ENCODE measurements at regions not wholly inside any gene's neighbourhood (a gene's known extent, or its start where the extent isn't known, plus 50 kb on each side); places are given as distances from the start of the nearest gene placed in this dataset.

GRCh38 chr11:109838026-109838425 lies 255.2 kb upstream of the ZC3H12C start:
- intact Hi-C loops (cut with micrococcal nuclease; ENCODE audit: unreplicated experiment), result no loop called here
- CTCF ChIA-PET, result no interaction called here

DNA sequence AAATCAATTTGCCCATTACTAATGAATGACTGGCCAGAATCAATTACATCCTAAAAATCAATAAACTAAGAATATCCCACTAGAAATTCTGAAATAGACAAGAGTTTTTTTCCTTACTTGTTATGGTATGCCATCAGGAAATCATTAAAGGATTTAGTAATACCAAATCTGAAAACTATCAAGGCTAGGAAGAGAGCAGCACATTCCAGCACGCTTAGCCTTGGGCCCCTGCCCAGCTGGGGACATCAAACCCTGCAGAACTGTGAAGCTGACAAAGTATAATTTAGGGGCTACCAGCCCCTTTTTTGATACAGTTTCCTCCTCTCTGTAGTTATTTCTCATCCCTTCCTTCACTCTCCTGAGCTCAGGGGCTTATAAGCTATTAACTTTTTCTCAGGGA lies 247.8 kb upstream of the ZC3H12C start:
- ATAC-seq (no peak), DNase-seq (ENCODE audit: low read depth, low spot score) (no peak)
- no peaks in the 10 kb centered on the region; the same call in 1 of the 2 replicates for H3K27me3 ChIP-seq (ENCODE audit: control insufficient read depth, insufficient read depth, low read length)
- no peaks in the 10 kb centered on the region for H3K4me1 ChIP-seq (ENCODE audit: control insufficient read depth, insufficient read depth, low read length)
- H3K27ac ChIP-seq (ENCODE audit: low read length), result no peak overlapping the region
- POLR2A ChIA-PET, result no interaction called here
- no peaks in the 10 kb centered on the region for H3K36me3 ChIP-seq (ENCODE audit: control insufficient read depth, insufficient read depth, low read length)
- H3K9me3 ChIP-seq (ENCODE audit: control insufficient read depth, insufficient read depth, low read depth, low read length), result no peaks in the 10 kb centered on the region
- H3K4me3 ChIP-seq (ENCODE audit: low read depth in 2 of 2, low read length in 2 of 2), result no peak overlapping the region
- in situ Hi-C loops (cut with HindIII; ENCODE audit: low pct_unique_long_range_greater_than_20kb, low sequenced_read_pairs), result no loop called here
- BruUV-seq (replicated peaks), result no TSS peak
- CTCF ChIA-PET, result no interaction called here
- intact Hi-C loops (cut with micrococcal nuclease; ENCODE audit: unreplicated experiment), result no loop called here
- TF ChIP-seq SIN3A (IDR thresholded peaks at IDR 0.05; ENCODE audit: borderline replicate concordance, insufficient read depth, low read depth, low read length), result no peak
- TF ChIP-seq, protein P1, sequence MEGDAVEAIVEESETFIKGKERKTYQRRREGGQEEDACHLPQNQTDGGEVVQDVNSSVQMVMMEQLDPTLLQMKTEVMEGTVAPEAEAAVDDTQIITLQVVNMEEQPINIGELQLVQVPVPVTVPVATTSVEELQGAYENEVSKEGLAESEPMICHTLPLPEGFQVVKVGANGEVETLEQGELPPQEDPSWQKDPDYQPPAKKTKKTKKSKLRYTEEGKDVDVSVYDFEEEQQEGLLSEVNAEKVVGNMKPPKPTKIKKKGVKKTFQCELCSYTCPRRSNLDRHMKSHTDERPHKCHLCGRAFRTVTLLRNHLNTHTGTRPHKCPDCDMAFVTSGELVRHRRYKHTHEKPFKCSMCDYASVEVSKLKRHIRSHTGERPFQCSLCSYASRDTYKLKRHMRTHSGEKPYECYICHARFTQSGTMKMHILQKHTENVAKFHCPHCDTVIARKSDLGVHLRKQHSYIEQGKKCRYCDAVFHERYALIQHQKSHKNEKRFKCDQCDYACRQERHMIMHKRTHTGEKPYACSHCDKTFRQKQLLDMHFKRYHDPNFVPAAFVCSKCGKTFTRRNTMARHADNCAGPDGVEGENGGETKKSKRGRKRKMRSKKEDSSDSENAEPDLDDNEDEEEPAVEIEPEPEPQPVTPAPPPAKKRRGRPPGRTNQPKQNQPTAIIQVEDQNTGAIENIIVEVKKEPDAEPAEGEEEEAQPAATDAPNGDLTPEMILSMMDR (IDR thresholded peaks at IDR 0.05), result no peak
- no peak for TF ChIP-seq POLR2AphosphoS5 (IDR thresholded peaks at IDR 0.05; ENCODE audit: low read depth, low read length)
- no peak for TF ChIP-seq TCF7L2 (IDR thresholded peaks at IDR 0.05; ENCODE audit: low read depth, low read length)
- TF ChIP-seq, protein P2, sequence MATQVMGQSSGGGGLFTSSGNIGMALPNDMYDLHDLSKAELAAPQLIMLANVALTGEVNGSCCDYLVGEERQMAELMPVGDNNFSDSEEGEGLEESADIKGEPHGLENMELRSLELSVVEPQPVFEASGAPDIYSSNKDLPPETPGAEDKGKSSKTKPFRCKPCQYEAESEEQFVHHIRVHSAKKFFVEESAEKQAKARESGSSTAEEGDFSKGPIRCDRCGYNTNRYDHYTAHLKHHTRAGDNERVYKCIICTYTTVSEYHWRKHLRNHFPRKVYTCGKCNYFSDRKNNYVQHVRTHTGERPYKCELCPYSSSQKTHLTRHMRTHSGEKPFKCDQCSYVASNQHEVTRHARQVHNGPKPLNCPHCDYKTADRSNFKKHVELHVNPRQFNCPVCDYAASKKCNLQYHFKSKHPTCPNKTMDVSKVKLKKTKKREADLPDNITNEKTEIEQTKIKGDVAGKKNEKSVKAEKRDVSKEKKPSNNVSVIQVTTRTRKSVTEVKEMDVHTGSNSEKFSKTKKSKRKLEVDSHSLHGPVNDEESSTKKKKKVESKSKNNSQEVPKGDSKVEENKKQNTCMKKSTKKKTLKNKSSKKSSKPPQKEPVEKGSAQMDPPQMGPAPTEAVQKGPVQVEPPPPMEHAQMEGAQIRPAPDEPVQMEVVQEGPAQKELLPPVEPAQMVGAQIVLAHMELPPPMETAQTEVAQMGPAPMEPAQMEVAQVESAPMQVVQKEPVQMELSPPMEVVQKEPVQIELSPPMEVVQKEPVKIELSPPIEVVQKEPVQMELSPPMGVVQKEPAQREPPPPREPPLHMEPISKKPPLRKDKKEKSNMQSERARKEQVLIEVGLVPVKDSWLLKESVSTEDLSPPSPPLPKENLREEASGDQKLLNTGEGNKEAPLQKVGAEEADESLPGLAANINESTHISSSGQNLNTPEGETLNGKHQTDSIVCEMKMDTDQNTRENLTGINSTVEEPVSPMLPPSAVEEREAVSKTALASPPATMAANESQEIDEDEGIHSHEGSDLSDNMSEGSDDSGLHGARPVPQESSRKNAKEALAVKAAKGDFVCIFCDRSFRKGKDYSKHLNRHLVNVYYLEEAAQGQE (IDR thresholded peaks at IDR 0.05; ENCODE audit: insufficient read depth in 1 of 2, low read depth in 2 of 2, low read length in 1 of 2), result no peak

More at GRCh38 chr11:109838026-109838425, 255.2 kb upstream of the ZC3H12C start:
- DNase-seq (ENCODE audit: low read depth, low spot score), result no peak
- ATAC-seq, result no peak
- in situ Hi-C loops (cut with HindIII; ENCODE audit: low pct_unique_long_range_greater_than_20kb, low sequenced_read_pairs), result no loop called here
- no peaks in the 10 kb centered on the region for H3K27me3 ChIP-seq (ENCODE audit: control insufficient read depth, insufficient read depth, low read length)
- H3K4me3 ChIP-seq (ENCODE audit: low read depth in 2 of 2, low read length in 2 of 2), result no peak overlapping the region
- H3K9me3 ChIP-seq (ENCODE audit: control insufficient read depth, insufficient read depth, low read depth, low read length), result no peaks in the 10 kb centered on the region
- no peaks in the 10 kb centered on the region for H3K4me1 ChIP-seq (ENCODE audit: control insufficient read depth, insufficient read depth, low read length)
- TF ChIP-seq SIN3A (IDR thresholded peaks at IDR 0.05; ENCODE audit: borderline replicate concordance, insufficient read depth, low read depth, low read length) (no peak), POLR2AphosphoS5 (IDR thresholded peaks at IDR 0.05; ENCODE audit: low read depth, low read length) (no peak), TCF7L2 (IDR thresholded peaks at IDR 0.05; ENCODE audit: low read depth, low read length) (no peak)
- TF ChIP-seq, protein P1 (IDR thresholded peaks at IDR 0.05), result no peak
- TF ChIP-seq, protein P2 (IDR thresholded peaks at IDR 0.05; ENCODE audit: insufficient read depth in 1 of 2, low read depth in 2 of 2, low read length in 1 of 2), result no peak
- no peaks in the 10 kb centered on the region for H3K36me3 ChIP-seq (ENCODE audit: control insufficient read depth, insufficient read depth, low read length)
- POLR2A ChIA-PET, result no interaction called here
- no TSS peak for BruUV-seq (replicated peaks)
- H3K27ac ChIP-seq (ENCODE audit: low read length), result no peak overlapping the region

Measured in Panc1 (cell line).